ENCODE measurements at regions not wholly inside any gene's neighbourhood (a gene's known extent, or its start where the extent isn't known, plus 50 kb on each side); places are given as distances from the start of the nearest gene placed in this dataset.

DNA sequence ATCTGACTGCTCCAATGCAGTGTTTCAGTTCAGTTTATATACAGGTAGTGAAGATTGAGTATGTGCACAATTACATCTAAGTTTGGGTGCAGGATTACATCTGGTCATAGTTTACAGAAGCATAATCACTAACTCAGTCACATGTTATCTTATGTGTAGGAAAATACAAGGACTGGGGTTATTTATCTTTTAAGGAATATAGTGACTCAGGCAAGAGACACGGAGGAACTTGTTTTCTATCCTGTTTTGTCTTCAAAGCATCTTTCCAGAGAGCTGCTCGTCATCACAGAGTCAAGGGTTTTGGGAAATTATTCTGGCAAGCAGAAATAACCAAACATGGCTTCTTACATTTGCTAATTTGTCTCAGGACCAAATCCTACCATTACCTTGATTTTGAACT is 1371.5 kb upstream of the TMEFF2 start:
- H3K9me3 Mint-ChIP-seq, result peaks cover 0 to 5% (median 3%) of the 10 kb centered on the region in 7 donors
- no peaks in the 10 kb centered on the region for H3K4me1 Mint-ChIP-seq
- no peak overlapping the region for H3K27ac Mint-ChIP-seq
- Histone ChIP-seq H2AFZ (ENCODE audit: insufficient read depth, low read depth, low read length, poor library complexity, severe bottlenecking) (no peak overlapping the region), H3K79me2 (ENCODE audit: insufficient read depth, low read length) (no peaks in the 10 kb centered on the region), H3K9ac (ENCODE audit: insufficient read depth, low read length, poor library complexity, severe bottlenecking) (no peak overlapping the region), H3K27me3 (ENCODE audit: control insufficient read depth in 2 of 2, insufficient read depth in 2 of 2, low read length in 2 of 2) (no peaks in the 10 kb centered on the region), H4K20me1 (ENCODE audit: insufficient read depth, low read length) (no peaks in the 10 kb centered on the region), H3K4me2 (replicated peaks; ENCODE audit: extremely low read depth, low read length, poor library complexity, severe bottlenecking) (no peak overlapping the region), H3K4me3 (replicated peaks in 1 of 3; ENCODE audit: low read depth in 2 of 3, low read length in 3 of 3) (no peak overlapping the region), H3K4me1 (ENCODE audit: control insufficient read depth in 1 of 2, insufficient read depth in 2 of 2, low read length in 2 of 2) (no peaks in the 10 kb centered on the region), H3K27ac (ENCODE audit: low read depth in 1 of 2, low read length in 2 of 2) (no peak overlapping the region), H3K36me3 (replicated peaks in 1 of 2; ENCODE audit: control insufficient read depth in 1 of 2, insufficient read depth in 2 of 2, low read length in 2 of 2) (no peaks in the 10 kb centered on the region), H3K9me3 (replicated peaks in 1 of 2; ENCODE audit: control insufficient read depth in 1 of 2, insufficient read depth in 1 of 2, low read length in 2 of 2) (no peaks in the 10 kb centered on the region)
- 85% methylated on average over 2 of the region's 2 CpGs for WGBS (ENCODE audit: insufficient coverage)
- no peak overlapping the region for H3K4me3 Mint-ChIP-seq
- no peaks in the 10 kb centered on the region for H3K36me3 Mint-ChIP-seq
- peaks cover 0 to 1% (median 0%) of the 10 kb centered on the region in 3 donors for H3K27me3 Mint-ChIP-seq (ENCODE audit: low read depth in 3 of 3)
- no peak for DNase-seq
- intact Hi-C loops (cut with micrococcal nuclease), result no loop called here
- TF ChIP-seq, protein P1, sequence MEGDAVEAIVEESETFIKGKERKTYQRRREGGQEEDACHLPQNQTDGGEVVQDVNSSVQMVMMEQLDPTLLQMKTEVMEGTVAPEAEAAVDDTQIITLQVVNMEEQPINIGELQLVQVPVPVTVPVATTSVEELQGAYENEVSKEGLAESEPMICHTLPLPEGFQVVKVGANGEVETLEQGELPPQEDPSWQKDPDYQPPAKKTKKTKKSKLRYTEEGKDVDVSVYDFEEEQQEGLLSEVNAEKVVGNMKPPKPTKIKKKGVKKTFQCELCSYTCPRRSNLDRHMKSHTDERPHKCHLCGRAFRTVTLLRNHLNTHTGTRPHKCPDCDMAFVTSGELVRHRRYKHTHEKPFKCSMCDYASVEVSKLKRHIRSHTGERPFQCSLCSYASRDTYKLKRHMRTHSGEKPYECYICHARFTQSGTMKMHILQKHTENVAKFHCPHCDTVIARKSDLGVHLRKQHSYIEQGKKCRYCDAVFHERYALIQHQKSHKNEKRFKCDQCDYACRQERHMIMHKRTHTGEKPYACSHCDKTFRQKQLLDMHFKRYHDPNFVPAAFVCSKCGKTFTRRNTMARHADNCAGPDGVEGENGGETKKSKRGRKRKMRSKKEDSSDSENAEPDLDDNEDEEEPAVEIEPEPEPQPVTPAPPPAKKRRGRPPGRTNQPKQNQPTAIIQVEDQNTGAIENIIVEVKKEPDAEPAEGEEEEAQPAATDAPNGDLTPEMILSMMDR (IDR thresholded peaks at IDR 0.05), result no peak

DNA sequence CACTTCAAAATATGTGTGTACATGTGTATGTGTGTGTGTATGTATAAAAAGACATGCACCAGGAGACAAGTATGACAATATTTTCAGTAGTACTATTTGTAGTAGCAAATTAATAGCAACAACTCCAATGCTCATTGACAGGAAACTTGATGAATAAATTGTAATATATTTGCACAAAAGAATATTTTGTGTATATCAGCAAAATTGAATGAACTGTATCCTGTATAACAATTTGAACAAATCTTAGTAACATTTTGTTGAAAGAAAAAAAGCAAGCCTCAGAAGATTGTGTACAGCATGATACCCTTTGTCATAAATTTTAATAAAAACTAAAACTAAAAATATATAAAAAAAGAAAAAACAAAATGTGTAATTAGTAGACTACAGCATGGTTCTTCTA is 1367.3 kb upstream of the TMEFF2 start:
- no peaks in the 10 kb centered on the region for H3K36me3 Mint-ChIP-seq
- H3K27ac Mint-ChIP-seq, result no peak overlapping the region
- Histone ChIP-seq H3K27ac (ENCODE audit: low read depth in 1 of 2, low read length in 2 of 2) (no peak overlapping the region), H3K27me3 (ENCODE audit: control insufficient read depth in 2 of 2, insufficient read depth in 2 of 2, low read length in 2 of 2) (no peaks in the 10 kb centered on the region), H3K36me3 (replicated peaks in 1 of 2; ENCODE audit: control insufficient read depth in 1 of 2, insufficient read depth in 2 of 2, low read length in 2 of 2) (no peaks in the 10 kb centered on the region), H4K20me1 (ENCODE audit: insufficient read depth, low read length) (no peaks in the 10 kb centered on the region), H2AFZ (ENCODE audit: insufficient read depth, low read depth, low read length, poor library complexity, severe bottlenecking) (no peak overlapping the region), H3K4me1 (ENCODE audit: control insufficient read depth in 1 of 2, insufficient read depth in 2 of 2, low read length in 2 of 2) (no peaks in the 10 kb centered on the region), H3K9me3 (replicated peaks in 1 of 2; ENCODE audit: control insufficient read depth in 1 of 2, insufficient read depth in 1 of 2, low read length in 2 of 2) (no peaks in the 10 kb centered on the region), H3K4me2 (replicated peaks; ENCODE audit: extremely low read depth, low read length, poor library complexity, severe bottlenecking) (no peak overlapping the region), H3K4me3 (replicated peaks in 1 of 3; ENCODE audit: low read depth in 2 of 3, low read length in 3 of 3) (no peak overlapping the region), H3K9ac (ENCODE audit: insufficient read depth, low read length, poor library complexity, severe bottlenecking) (no peak overlapping the region), H3K79me2 (ENCODE audit: insufficient read depth, low read length) (no peaks in the 10 kb centered on the region)
- intact Hi-C loops (cut with micrococcal nuclease), result no loop called here
- H3K9me3 Mint-ChIP-seq, result peaks cover 0 to 5% (median 0%) of the 10 kb centered on the region in 7 donors
- no peak for DNase-seq
- no peaks in the 10 kb centered on the region for H3K4me1 Mint-ChIP-seq
- no peak overlapping the region for H3K4me3 Mint-ChIP-seq
- peaks cover 0 to 1% (median 0%) of the 10 kb centered on the region in 3 donors for H3K27me3 Mint-ChIP-seq (ENCODE audit: low read depth in 3 of 3)
- TF ChIP-seq, protein P1 (IDR thresholded peaks at IDR 0.05), result no peak

Measured in CD14-positive monocyte (primary cell).